Mucosa of stomach (tissue), 1 donor: ENCODE measurements at regions not wholly inside any gene's neighbourhood (a gene's known extent, or its start where the extent isn't known, plus 50 kb on each side); places are given as distances from the start of the nearest gene placed in this dataset.
"Not testable (repeated sequence)": the region's sequence is repeated elsewhere in the genome, so short reads cannot be mapped to it uniquely, and the experiment has no call there.

Experiments
- H3K27me3 ChIP-seq: one replicate; pipeline ENCODE4 v1.7.0; 2013; ENCODE audit warnings: mild to moderate bottlenecking, low read length; ENCODE audit not compliant: control insufficient read depth, insufficient read depth
- H3K36me3 ChIP-seq: one replicate; pipeline ENCODE4 v1.7.0; 2013; ENCODE audit warnings: low read length; ENCODE audit not compliant: control insufficient read depth, insufficient read depth
- H3K4me1 ChIP-seq: one replicate; pipeline ENCODE4 v1.7.0; 2013; ENCODE audit warnings: mild to moderate bottlenecking, low read length; ENCODE audit not compliant: control insufficient read depth, insufficient read depth
- H3K4me3 ChIP-seq: one replicate; pipeline ENCODE4 v1.7.0; 2013; ENCODE audit warnings: low read length
- H3K9ac ChIP-seq: one replicate; pipeline ENCODE4 v1.7.0; 2013; ENCODE audit warnings: mild to moderate bottlenecking, low read length, moderate library complexity
- H3K9me3 ChIP-seq: one replicate; pipeline ENCODE4 v1.7.0; 2013; ENCODE audit warnings: mild to moderate bottlenecking, low read length, moderate library complexity; ENCODE audit not compliant: control insufficient read depth
- donor health status: Pancreatic carcinoma.

GRCh38 chrX:39065051-39065871 lies 264.0 kb downstream of the MID1IP1 start:
- no peak overlapping the region for H3K9ac ChIP-seq
- H3K36me3 ChIP-seq, result no peaks in the 10 kb centered on the region
- no peaks in the 10 kb centered on the region for H3K9me3 ChIP-seq
- peaks cover 5% of the 10 kb centered on the region for H3K4me1 ChIP-seq
- no peak overlapping the region for H3K4me3 ChIP-seq
- H3K27me3 ChIP-seq, result no peaks in the 10 kb centered on the region

DNA sequence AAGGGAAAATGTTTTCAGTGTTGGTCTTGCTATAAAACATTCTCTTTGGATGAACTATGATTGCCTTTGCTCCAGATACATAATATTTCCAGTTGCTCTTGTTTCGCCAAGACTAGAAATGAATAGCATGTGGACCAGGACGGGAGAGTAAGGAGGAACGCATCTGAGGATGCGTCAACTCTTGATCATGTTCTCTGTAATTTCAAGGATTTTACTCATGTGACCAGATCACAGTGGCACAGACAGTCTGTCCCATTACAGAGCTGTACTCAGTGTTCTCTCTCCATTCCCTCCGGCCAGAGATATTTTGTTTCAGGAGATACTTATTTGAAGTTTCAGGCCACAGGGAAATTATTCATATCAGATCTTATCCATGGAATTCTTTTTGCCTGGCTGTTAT lies 266.6 kb downstream of the MID1IP1 start:
- H3K9ac ChIP-seq, result no peak overlapping the region
- no peaks in the 10 kb centered on the region for H3K27me3 ChIP-seq
- H3K4me3 ChIP-seq, result no peak overlapping the region
- no peaks in the 10 kb centered on the region for H3K4me1 ChIP-seq
- no peaks in the 10 kb centered on the region for H3K9me3 ChIP-seq
- H3K36me3 ChIP-seq, result no peaks in the 10 kb centered on the region

- not testable (repeated sequence) for H3K27me3 ChIP-seq, H3K36me3 ChIP-seq, H3K4me3 ChIP-seq
These were observed 267.4 kb downstream of the MID1IP1 start for GRCh38 chrX:39068634-39069033.

GRCh38 chrX:39070009-39070408 lies 268.8 kb downstream of the MID1IP1 start:
- Histone ChIP-seq H3K4me1 (no peaks in the 10 kb centered on the region), H3K36me3 (no peaks in the 10 kb centered on the region), H3K27me3 (no peaks in the 10 kb centered on the region), H3K4me3 (no peak overlapping the region), H3K9me3 (no peaks in the 10 kb centered on the region), H3K9ac (no peak overlapping the region)

More at GRCh38 chrX:39068634-39069033, 267.4 kb downstream of the MID1IP1 start:
- H3K4me1 ChIP-seq, H3K9ac ChIP-seq, H3K9me3 ChIP-seq: not testable (repeated sequence)

GRCh38 chrX:39073131-39073530 lies 271.9 kb downstream of the MID1IP1 start:
- no peak overlapping the region for H3K4me3 ChIP-seq

DNA sequence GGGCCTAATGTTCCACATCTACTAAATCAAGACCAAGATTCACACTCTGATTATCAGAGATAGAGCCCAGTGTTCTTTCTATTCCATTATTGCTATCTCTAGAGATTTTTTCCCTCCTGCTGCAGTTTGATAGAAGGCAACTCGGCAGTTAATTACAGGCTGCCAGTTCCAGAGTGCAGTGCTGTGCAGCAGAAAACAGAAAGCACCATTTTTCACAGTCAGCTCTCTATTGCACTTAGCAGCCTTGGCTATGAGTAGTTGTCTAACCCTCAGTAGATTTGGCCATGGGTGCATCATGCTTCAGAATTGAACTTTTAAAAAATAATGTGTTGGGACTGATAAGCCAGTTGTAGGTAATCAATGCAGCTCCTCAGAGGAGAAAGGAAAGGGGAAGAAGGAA lies 295.3 kb downstream of the MID1IP1 start:
- Histone ChIP-seq H3K27me3 (no peaks in the 10 kb centered on the region), H3K4me3 (no peak overlapping the region)

More at GRCh38 chrX:39073131-39073530, 271.9 kb downstream of the MID1IP1 start:
- Histone ChIP-seq H3K36me3 (no peaks in the 10 kb centered on the region), H3K27me3 (no peaks in the 10 kb centered on the region), H3K4me1 (no peaks in the 10 kb centered on the region), H3K9me3 (no peaks in the 10 kb centered on the region), H3K9ac (no peak overlapping the region)

DNA sequence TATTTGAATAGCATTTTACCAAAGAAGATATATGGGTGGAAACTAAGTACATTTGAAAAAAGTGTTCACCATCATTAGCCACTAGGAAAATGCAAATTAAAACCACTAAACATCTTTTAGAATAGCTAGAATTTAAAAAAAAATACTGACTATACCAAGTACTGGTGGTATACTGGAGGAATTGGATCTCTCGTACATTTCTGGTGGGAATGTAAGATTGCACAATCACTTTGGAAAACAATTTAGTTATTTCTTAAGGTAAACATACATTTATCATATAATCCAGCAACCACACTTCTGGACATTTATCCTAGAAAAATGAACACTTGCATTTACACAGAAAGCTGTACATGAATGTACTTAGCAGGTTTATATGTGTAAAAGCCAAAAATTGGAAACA lies 303.5 kb downstream of the MID1IP1 start:
- Histone ChIP-seq H3K36me3 (no peaks in the 10 kb centered on the region), H3K27me3 (no peaks in the 10 kb centered on the region), H3K4me3 (no peak overlapping the region), H3K4me1 (no peaks in the 10 kb centered on the region), H3K9ac (no peak overlapping the region), H3K9me3 (no peaks in the 10 kb centered on the region)

More for the DNA sequence above, 295.3 kb downstream of the MID1IP1 start:
- Histone ChIP-seq H3K9ac (no peak overlapping the region), H3K4me1 (no peaks in the 10 kb centered on the region), H3K36me3 (no peaks in the 10 kb centered on the region), H3K9me3 (no peaks in the 10 kb centered on the region)

DNA sequence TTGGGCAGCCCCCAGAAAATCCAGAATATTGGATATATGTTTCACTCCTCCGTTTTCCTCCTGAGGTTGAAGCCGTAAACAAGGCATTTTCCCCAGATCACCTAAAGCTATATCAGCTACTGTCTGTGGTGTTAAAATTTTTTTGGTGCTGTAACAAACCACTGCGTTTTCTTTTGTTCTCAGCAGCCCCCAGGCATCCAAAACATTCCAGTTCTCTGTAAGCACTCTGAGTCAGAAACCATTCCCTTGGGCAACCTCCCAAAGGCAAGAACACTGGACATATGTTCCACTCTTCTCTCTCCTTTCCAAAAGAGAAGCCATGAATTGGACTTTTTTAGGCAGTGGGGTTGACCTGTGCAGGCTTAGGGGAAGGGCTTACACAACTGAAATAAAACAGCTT lies 310.9 kb downstream of the MID1IP1 start:
- no peak overlapping the region for H3K9ac ChIP-seq
- no peaks in the 10 kb centered on the region for H3K36me3 ChIP-seq
- no peaks in the 10 kb centered on the region for H3K27me3 ChIP-seq
- H3K4me3 ChIP-seq, result no peak overlapping the region
- no peaks in the 10 kb centered on the region for H3K4me1 ChIP-seq
- H3K9me3 ChIP-seq, result no peaks in the 10 kb centered on the region

- H3K27me3 ChIP-seq, result no peaks in the 10 kb centered on the region
- no peaks in the 10 kb centered on the region for H3K9me3 ChIP-seq
- H3K4me1 ChIP-seq, result no peaks in the 10 kb centered on the region
- no peaks in the 10 kb centered on the region for H3K36me3 ChIP-seq
- H3K4me3 ChIP-seq, result no peak overlapping the region
- no peak overlapping the region for H3K9ac ChIP-seq
These were observed 313.9 kb downstream of the MID1IP1 start for GRCh38 chrX:39115166-39115565.

DNA sequence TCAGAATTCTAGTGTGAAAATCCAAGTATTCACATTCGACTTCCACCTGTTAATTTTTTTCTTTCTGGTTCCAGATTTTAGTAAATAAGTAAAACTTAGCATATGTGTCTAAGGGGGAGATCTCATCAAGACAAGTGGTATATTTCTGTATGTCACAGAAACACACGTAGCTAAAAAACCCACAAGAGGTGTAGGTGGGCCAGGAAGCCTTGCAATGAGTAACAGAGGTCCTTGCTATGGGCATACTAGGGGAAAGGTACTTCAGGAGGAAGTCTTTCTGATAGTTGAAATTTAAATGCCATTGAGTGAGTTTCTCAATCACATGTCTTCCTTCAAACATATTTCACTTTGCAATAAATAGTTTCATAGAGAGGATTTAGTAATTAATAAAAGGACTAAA lies 315.8 kb downstream of the MID1IP1 start:
- Histone ChIP-seq H3K4me3 (no peak overlapping the region), H3K27me3 (no peaks in the 10 kb centered on the region), H3K4me1 (no peaks in the 10 kb centered on the region), H3K36me3 (no peaks in the 10 kb centered on the region), H3K9ac (no peak overlapping the region), H3K9me3 (no peaks in the 10 kb centered on the region)

DNA sequence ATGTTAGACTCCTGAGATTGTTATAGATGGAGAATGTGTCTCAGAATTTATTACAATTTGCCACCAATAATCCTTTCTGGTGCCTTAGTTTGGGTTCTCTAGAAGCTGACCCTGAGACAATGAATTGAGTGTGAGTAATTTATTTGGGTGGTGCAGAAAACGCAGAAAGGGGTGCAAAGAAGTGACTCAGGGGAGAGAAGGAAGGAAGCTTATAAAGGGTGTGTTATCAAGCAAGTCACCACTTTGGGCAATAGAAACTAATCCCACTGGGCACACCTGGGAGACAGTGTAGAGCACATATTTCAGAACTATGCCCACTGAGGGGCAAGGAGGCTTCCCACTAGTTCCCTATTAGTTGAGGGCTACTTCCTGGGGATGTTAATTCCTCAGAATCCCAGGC lies 320.6 kb downstream of the MID1IP1 start:
- Histone ChIP-seq H3K4me1 (no peaks in the 10 kb centered on the region), H3K27me3 (no peaks in the 10 kb centered on the region), H3K9ac (no peak overlapping the region), H3K36me3 (no peaks in the 10 kb centered on the region), H3K4me3 (no peak overlapping the region), H3K9me3 (no peaks in the 10 kb centered on the region)

GRCh38 chrX:39125834-39126233 lies 324.6 kb downstream of the MID1IP1 start:
- Histone ChIP-seq H3K27me3 (no peaks in the 10 kb centered on the region), H3K4me3 (no peak overlapping the region), H3K36me3 (no peaks in the 10 kb centered on the region), H3K9ac (no peak overlapping the region), H3K9me3 (no peaks in the 10 kb centered on the region), H3K4me1 (no peaks in the 10 kb centered on the region)
